ENCODE measurements at regions not wholly inside any gene's neighbourhood (a gene's known extent, or its start where the extent isn't known, plus 50 kb on each side); places are given as distances from the start of the nearest gene placed in this dataset.

- no peak overlapping the region for H3K4me3 ChIP-seq (ENCODE audit: low read depth, low read length)
- DNase-seq (ENCODE audit: low read depth, low spot score) = no peak
- in situ Hi-C loops (cut with HindIII; ENCODE audit: low sequenced_read_pairs) = no loop called here
- TF ChIP-seq, protein P1, sequence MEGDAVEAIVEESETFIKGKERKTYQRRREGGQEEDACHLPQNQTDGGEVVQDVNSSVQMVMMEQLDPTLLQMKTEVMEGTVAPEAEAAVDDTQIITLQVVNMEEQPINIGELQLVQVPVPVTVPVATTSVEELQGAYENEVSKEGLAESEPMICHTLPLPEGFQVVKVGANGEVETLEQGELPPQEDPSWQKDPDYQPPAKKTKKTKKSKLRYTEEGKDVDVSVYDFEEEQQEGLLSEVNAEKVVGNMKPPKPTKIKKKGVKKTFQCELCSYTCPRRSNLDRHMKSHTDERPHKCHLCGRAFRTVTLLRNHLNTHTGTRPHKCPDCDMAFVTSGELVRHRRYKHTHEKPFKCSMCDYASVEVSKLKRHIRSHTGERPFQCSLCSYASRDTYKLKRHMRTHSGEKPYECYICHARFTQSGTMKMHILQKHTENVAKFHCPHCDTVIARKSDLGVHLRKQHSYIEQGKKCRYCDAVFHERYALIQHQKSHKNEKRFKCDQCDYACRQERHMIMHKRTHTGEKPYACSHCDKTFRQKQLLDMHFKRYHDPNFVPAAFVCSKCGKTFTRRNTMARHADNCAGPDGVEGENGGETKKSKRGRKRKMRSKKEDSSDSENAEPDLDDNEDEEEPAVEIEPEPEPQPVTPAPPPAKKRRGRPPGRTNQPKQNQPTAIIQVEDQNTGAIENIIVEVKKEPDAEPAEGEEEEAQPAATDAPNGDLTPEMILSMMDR (IDR thresholded peaks at IDR 0.05; ENCODE audit: low read depth, low read length) = no peak
Observed at GRCh38 chr7:31398815-31399214, 58.3 kb upstream of the NEUROD6 start.

DNA sequence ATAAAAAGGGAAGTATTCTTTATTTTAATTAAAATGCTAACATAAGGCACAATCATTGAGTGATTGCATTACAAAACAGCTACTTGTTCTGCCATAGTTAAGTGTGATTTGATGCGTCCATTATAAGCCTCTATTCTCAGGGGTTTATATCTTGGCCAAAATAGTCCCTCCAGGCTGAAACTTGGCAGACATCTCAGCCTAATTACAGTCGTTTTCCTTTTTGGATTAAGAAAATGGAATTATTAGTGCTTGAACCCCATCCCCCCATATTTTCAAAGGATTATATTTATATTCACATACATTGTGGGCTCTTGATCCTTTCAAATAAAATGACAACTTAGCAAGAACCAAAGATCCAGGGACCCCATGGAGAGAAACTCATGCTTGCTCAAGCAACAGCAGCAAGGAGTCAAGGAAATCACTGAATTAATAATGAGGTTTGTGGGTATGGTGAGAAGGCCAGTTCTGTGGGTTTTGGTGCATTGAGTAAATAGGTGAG, 66.7 kb upstream of the NEUROD6 start:
- TF ChIP-seq, protein P1 (IDR thresholded peaks at IDR 0.05; ENCODE audit: low read depth, low read length) = no peak
- DNase-seq (ENCODE audit: low read depth, low spot score) = no peak
- in situ Hi-C loops (cut with HindIII; ENCODE audit: low sequenced_read_pairs) = no loop called here
- H3K4me3 ChIP-seq (ENCODE audit: low read depth, low read length) = no peak overlapping the region

- TF ChIP-seq, protein P1 (IDR thresholded peaks at IDR 0.05; ENCODE audit: low read depth, low read length) = no peak
- H3K4me3 ChIP-seq (ENCODE audit: low read depth, low read length) = no peak overlapping the region
- in situ Hi-C loops (cut with HindIII; ENCODE audit: low sequenced_read_pairs) = no loop called here
- peak; percentile 73 for DNase-seq (ENCODE audit: low read depth, low spot score)
Observed at GRCh38 chr7:31408140-31408729, 67.7 kb upstream of the NEUROD6 start.

DNA sequence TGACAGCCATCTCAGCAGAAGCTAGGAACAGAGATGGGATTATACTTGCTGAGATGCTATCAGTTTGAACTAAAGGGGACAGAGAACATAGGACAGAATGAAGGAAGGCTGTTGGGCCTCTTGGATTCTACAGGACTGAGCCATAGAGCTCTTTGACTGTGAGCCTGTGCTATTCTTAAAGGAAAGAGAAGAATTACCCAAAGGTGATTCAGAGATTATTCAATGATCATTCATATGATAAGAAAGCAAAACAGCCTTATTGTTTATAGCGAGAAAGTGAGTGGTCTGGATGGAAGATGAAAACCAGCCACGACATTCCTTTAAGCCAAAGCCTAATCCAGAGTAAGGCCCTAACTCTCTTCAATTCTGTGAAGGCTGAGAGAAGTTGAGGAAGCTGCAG, 69.7 kb upstream of the NEUROD6 start:
- in situ Hi-C loops (cut with HindIII; ENCODE audit: low sequenced_read_pairs) = no loop called here
- H3K4me3 ChIP-seq (ENCODE audit: low read depth, low read length) = no peak overlapping the region
- TF ChIP-seq, protein P1 (IDR thresholded peaks at IDR 0.05; ENCODE audit: low read depth, low read length) = no peak
- no peak for DNase-seq (ENCODE audit: low read depth, low spot score)

- in situ Hi-C loops (cut with HindIII; ENCODE audit: low sequenced_read_pairs) = no loop called here
- H3K4me3 ChIP-seq (ENCODE audit: low read depth, low read length) = no peak overlapping the region
- TF ChIP-seq, protein P1 (IDR thresholded peaks at IDR 0.05; ENCODE audit: low read depth, low read length) = no peak
- DNase-seq (ENCODE audit: low read depth, low spot score) = no peak
Observed at GRCh38 chr7:31411416-31411815, 70.9 kb upstream of the NEUROD6 start.

DNA sequence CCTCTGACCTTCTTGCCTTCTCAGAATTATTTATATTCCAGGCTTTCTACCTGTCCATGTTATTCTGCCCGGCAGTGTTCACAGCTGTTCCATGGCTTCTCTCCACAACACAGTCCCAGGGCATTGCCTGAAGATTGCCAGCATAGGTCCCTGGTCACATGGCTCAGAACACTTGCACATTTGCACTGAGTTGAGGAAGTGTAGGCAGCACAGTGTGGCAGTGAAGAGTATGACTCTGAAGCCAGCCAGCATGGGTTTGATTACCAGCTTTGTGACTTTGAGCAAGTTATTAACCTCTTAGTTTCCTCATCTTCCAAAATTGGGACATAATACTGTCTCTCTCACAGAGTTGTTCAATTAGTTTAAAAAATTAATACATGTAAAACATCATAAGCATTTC, 73.2 kb upstream of the NEUROD6 start:
- TF ChIP-seq, protein P1 (IDR thresholded peaks at IDR 0.05; ENCODE audit: low read depth, low read length) = no peak
- no peak overlapping the region for H3K4me3 ChIP-seq (ENCODE audit: low read depth, low read length)
- no peak for DNase-seq (ENCODE audit: low read depth, low spot score)
- in situ Hi-C loops (cut with HindIII; ENCODE audit: low sequenced_read_pairs) = no loop called here

All from astrocyte of the spinal cord (primary cell).